IMR-90 (cell line): ENCODE measurements at regions not wholly inside any gene's neighbourhood (a gene's known extent, or its start where the extent isn't known, plus 50 kb on each side); places are given as distances from the start of the nearest gene placed in this dataset.

Experiments
- BHLHE40 ChIP-seq: fragments of 150-350 bp; IDR thresholded peaks from 2 replicates; pipeline ENCODE4 v1.6.1; 2016; ENCODE audit warnings: mild to moderate bottlenecking, low read depth, low read length
- CEBPB ChIP-seq: IDR thresholded peaks from 2 replicates; pipeline ENCODE4 v1.6.1; 2012; ENCODE audit warnings: low read depth, low read length, improper control_type of control experiment
- CTCF ChIP-seq: conservative IDR thresholded peaks from 2 replicates; pipeline ENCODE4 v1.5.1; 2012; ENCODE audit warnings: mild to moderate bottlenecking, low read depth, low read length, improper control_type of control experiment
- MXI1 ChIP-seq: IDR thresholded peaks from 2 replicates; pipeline ENCODE4 v1.6.1; 2012; ENCODE audit warnings: low read depth, mild to moderate bottlenecking, low read length, moderate library complexity, borderline replicate concordance
- POLR2A ChIP-seq: IDR thresholded peaks from 2 replicates; pipeline ENCODE4 v1.6.1; 2012; ENCODE audit warnings: mild to moderate bottlenecking, low read depth, low read length
- RAD21 ChIP-seq: IDR thresholded peaks from 2 replicates; pipeline ENCODE4 v1.6.1; 2012; ENCODE audit warnings: low read length, improper control_type of control experiment
- USF2 ChIP-seq: fragments of 150-350 bp; IDR thresholded peaks from 2 replicates; pipeline ENCODE4 v1.6.1; 2017; ENCODE audit warnings: mild to moderate bottlenecking, antibody characterized with exemption, low read length, low read depth

- TF ChIP-seq CTCF, result no peak
- TF ChIP-seq POLR2A, result no peak
- no peak for TF ChIP-seq USF2
- no peak for TF ChIP-seq RAD21
- TF ChIP-seq CEBPB, result no peak
- TF ChIP-seq BHLHE40, result no peak
- TF ChIP-seq MXI1, result no peak
These were observed 167.1 kb downstream of the DHX15 start for GRCh38 chr4:24417206-24417605.
